ENCODE measurements at regions not wholly inside any gene's neighbourhood (a gene's known extent, or its start where the extent isn't known, plus 50 kb on each side); places are given as distances from the start of the nearest gene placed in this dataset.

- TF ChIP-seq EZH2phosphoT487 (IDR thresholded peaks at IDR 0.05; ENCODE audit: low read length) (no peak), EZH2 (optimal IDR thresholded peaks at IDR 0.05; ENCODE audit: low read depth, low read length) (no peak)
- TF ChIP-seq, protein P1, sequence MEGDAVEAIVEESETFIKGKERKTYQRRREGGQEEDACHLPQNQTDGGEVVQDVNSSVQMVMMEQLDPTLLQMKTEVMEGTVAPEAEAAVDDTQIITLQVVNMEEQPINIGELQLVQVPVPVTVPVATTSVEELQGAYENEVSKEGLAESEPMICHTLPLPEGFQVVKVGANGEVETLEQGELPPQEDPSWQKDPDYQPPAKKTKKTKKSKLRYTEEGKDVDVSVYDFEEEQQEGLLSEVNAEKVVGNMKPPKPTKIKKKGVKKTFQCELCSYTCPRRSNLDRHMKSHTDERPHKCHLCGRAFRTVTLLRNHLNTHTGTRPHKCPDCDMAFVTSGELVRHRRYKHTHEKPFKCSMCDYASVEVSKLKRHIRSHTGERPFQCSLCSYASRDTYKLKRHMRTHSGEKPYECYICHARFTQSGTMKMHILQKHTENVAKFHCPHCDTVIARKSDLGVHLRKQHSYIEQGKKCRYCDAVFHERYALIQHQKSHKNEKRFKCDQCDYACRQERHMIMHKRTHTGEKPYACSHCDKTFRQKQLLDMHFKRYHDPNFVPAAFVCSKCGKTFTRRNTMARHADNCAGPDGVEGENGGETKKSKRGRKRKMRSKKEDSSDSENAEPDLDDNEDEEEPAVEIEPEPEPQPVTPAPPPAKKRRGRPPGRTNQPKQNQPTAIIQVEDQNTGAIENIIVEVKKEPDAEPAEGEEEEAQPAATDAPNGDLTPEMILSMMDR (IDR thresholded peaks at IDR 0.05; ENCODE audit: low read length) = no peak
Observed at GRCh38 chr12:94834036-94834625, 169.4 kb downstream of the NDUFA12 start.
